IMR-90 (cell line): ENCODE measurements at regions not wholly inside any gene's neighbourhood (a gene's known extent, or its start where the extent isn't known, plus 50 kb on each side); places are given as distances from the start of the nearest gene placed in this dataset.

Source experiments
- ATAC-seq: fragments of 200-7000 bp; cut with Tn5 transposase; 2 replicates; pipeline ENCODE4 v1.9.1; 2020; ENCODE audit warnings: low read depth, mild to moderate bottlenecking, moderate library complexity
- BruUV-seq: library from RNA; stranded (reverse); fragments of 400-500 nt; replicated peaks from 2 replicates; lab custom pipeline; 2021; lab: Mats Ljungman, UMichigan
- CTCF ChIA-PET: fragments of 300-600 bp; formaldehyde crosslinking; extraction: SDS; loops from one replicate; lab custom pipeline; 2021; ENCODE audit warnings: antibody characterized with exemption; lab: Yijun Ruan, JAX
- POLR2A ChIA-PET: fragments of 300-600 bp; sonication (Branson Sonifier 250); formaldehyde crosslinking; loops from one replicate; lab custom pipeline; 2022; ENCODE audit warnings: antibody characterized with exemption; ENCODE audit not compliant: unreplicated experiment; lab: Charles Lee
- DNase-seq: peaks from one replicate; pipeline ENCODE4 v3.0.0; 2013
- H2AFZ ChIP-seq: replicated peaks from 2 replicates; pipeline ENCODE3; 2013; ENCODE audit warnings: low read length, mild to moderate bottlenecking; ENCODE audit not compliant: poor library complexity
- H2AK5ac ChIP-seq: 2 replicates; pipeline ENCODE4 v1.6.1; 2013; ENCODE audit warnings: low read depth, low read length, inconsistent platforms
- H2AK9ac ChIP-seq: replicated peaks from 2 replicates; pipeline ENCODE3; 2013; ENCODE audit warnings: mild to moderate bottlenecking, low read depth, low read length, moderate library complexity; ENCODE audit not compliant: poor library complexity
- H2BK120ac ChIP-seq: 2 replicates; pipeline ENCODE4 v1.6.1; 2013; ENCODE audit warnings: low read depth, low read length, inconsistent platforms
- H2BK15ac ChIP-seq: 3 replicates; pipeline ENCODE4 v1.6.1; 2013; ENCODE audit warnings: low read depth, low read length, inconsistent platforms
- H2BK20ac ChIP-seq: 2 replicates; pipeline ENCODE4 v1.6.1; 2013; ENCODE audit warnings: low read depth, mild to moderate bottlenecking, inconsistent platforms, low read length, moderate library complexity
- H2BK5ac ChIP-seq: 2 replicates; pipeline ENCODE4 v1.6.1; 2013; ENCODE audit warnings: mild to moderate bottlenecking, low read depth, low read length, inconsistent platforms; ENCODE audit not compliant: poor library complexity, severe bottlenecking
- H3K14ac ChIP-seq: replicated peaks from 2 replicates; pipeline ENCODE4 v1.6.1; 2013; ENCODE audit warnings: low read depth, low read length, inconsistent platforms
- H3K18ac ChIP-seq: 2 replicates; pipeline ENCODE4 v1.6.1; 2013; ENCODE audit warnings: low read depth, low read length, control low read depth
- H3K23ac ChIP-seq: 2 replicates; pipeline ENCODE4 v1.6.1; 2013; ENCODE audit warnings: low read depth, low read length, inconsistent platforms
- H3K27ac ChIP-seq: 2 replicates; pipeline ENCODE4 v1.5.1; 2013; ENCODE audit warnings: mild to moderate bottlenecking, control low read depth, low read length; ENCODE audit not compliant: insufficient read depth
- H3K27me3 ChIP-seq: 2 replicates; pipeline ENCODE4 v1.6.1; 2013; ENCODE audit warnings: low read length; ENCODE audit not compliant: control insufficient read depth, insufficient read depth
- H3K36me3 ChIP-seq: 2 replicates; pipeline ENCODE4 v1.6.1; 2013; ENCODE audit warnings: low read length, mixed read lengths; ENCODE audit not compliant: control insufficient read depth, insufficient read depth
- H3K4ac ChIP-seq: 2 replicates; pipeline ENCODE4 v1.6.1; 2013; ENCODE audit warnings: low read depth, low read length, inconsistent platforms
- H3K4me1 ChIP-seq: 2 replicates; pipeline ENCODE4 v1.6.1; 2013; ENCODE audit warnings: low read length, mixed read lengths; ENCODE audit not compliant: control insufficient read depth, insufficient read depth
- H3K4me2 ChIP-seq: 2 replicates; pipeline ENCODE4 v1.6.1; 2013; ENCODE audit warnings: low read depth, mild to moderate bottlenecking, control low read depth, low read length, moderate library complexity
- H3K4me3 ChIP-seq: 2 replicates; pipeline ENCODE4 v1.5.1; 2013; ENCODE audit warnings: low read depth, mild to moderate bottlenecking, control low read depth, low read length, moderate library complexity; ENCODE audit not compliant: insufficient read depth
- H3K56ac ChIP-seq: 2 replicates; pipeline ENCODE4 v1.6.1; 2013; ENCODE audit warnings: low read length, inconsistent platforms; ENCODE audit not compliant: insufficient read depth; ENCODE audit errors: extremely low read depth
- H3K79me1 ChIP-seq, 2 experiments: 2 replicates each; pipeline ENCODE4 v1.6.1; 2013; ENCODE audit warnings: low read length in 2 of 2, inconsistent platforms in 1 of 2, low read depth in 1 of 2
- H3K9ac ChIP-seq: 2 replicates; pipeline ENCODE4 v1.6.1; 2013; ENCODE audit warnings: low read depth, low read length, control low read depth
- H3K9me1 ChIP-seq: 2 replicates; pipeline ENCODE4 v1.6.1; 2013; ENCODE audit warnings: low read length, inconsistent platforms; ENCODE audit not compliant: insufficient read depth
- H3K9me3 ChIP-seq: 2 replicates; pipeline ENCODE4 v1.6.1; 2013; ENCODE audit warnings: low read length; ENCODE audit not compliant: control insufficient read depth, insufficient read depth
- H4K20me1 ChIP-seq: 2 replicates; pipeline ENCODE4 v1.6.1; 2013; ENCODE audit warnings: low read length, inconsistent platforms; ENCODE audit not compliant: insufficient read depth
- H4K5ac ChIP-seq: 2 replicates; pipeline ENCODE4 v1.6.1; 2013; ENCODE audit warnings: mild to moderate bottlenecking, low read depth, low read length, control low read depth
- H4K8ac ChIP-seq, 2 experiments: 2 replicates each; pipeline ENCODE4 v1.6.1; 2013; ENCODE audit warnings: low read depth in 2 of 2, low read length in 2 of 2, control low read depth in 1 of 2, inconsistent platforms in 1 of 2
- H4K91ac ChIP-seq: 2 replicates; pipeline ENCODE4 v1.6.1; 2013; ENCODE audit warnings: low read depth, low read length, inconsistent platforms; ENCODE audit not compliant: insufficient read depth
- BHLHE40 ChIP-seq: fragments of 150-350 bp; IDR thresholded peaks from 2 replicates; pipeline ENCODE4 v1.6.1; 2016; ENCODE audit warnings: mild to moderate bottlenecking, low read depth, low read length
- CEBPB ChIP-seq: IDR thresholded peaks from 2 replicates; pipeline ENCODE4 v1.6.1; 2012; ENCODE audit warnings: low read depth, low read length, improper control_type of control experiment
- CHD1 ChIP-seq: IDR thresholded peaks from 2 replicates; pipeline ENCODE4 v1.6.1; 2012; ENCODE audit warnings: low read depth, low read length, improper control_type of control experiment
- FOS ChIP-seq: fragments of 150-350 bp; IDR thresholded peaks from 2 replicates; pipeline ENCODE4 v1.6.1; 2016; ENCODE audit warnings: low read depth, low read length
- MAFK ChIP-seq: IDR thresholded peaks from 2 replicates; pipeline ENCODE4 v1.6.1; 2012; ENCODE audit warnings: low read depth, low read length, improper control_type of control experiment
- MAZ ChIP-seq: IDR thresholded peaks from 2 replicates; pipeline ENCODE4 v1.6.1; 2012; ENCODE audit warnings: low read depth, mild to moderate bottlenecking, low read length, improper control_type of control experiment, moderate library complexity, borderline replicate concordance
- MXI1 ChIP-seq: IDR thresholded peaks from 2 replicates; pipeline ENCODE4 v1.6.1; 2012; ENCODE audit warnings: low read depth, mild to moderate bottlenecking, low read length, moderate library complexity, borderline replicate concordance
- NFE2L2 ChIP-seq: fragments of 150-350 bp; IDR thresholded peaks from 2 replicates; pipeline ENCODE4 v1.6.1; 2016; ENCODE audit warnings: low read depth, mild to moderate bottlenecking, low read length
- POLR2A ChIP-seq: IDR thresholded peaks from 2 replicates; pipeline ENCODE4 v1.6.1; 2012; ENCODE audit warnings: mild to moderate bottlenecking, low read depth, low read length
- RAD21 ChIP-seq: IDR thresholded peaks from 2 replicates; pipeline ENCODE4 v1.6.1; 2012; ENCODE audit warnings: low read length, improper control_type of control experiment
- RCOR1 ChIP-seq: IDR thresholded peaks from 2 replicates; pipeline ENCODE4 v1.6.1; 2012; ENCODE audit warnings: mild to moderate bottlenecking, low read length, improper control_type of control experiment; ENCODE audit not compliant: insufficient replicate concordance
- RFX5 ChIP-seq: IDR thresholded peaks from 2 replicates; pipeline ENCODE4 v1.8.0; 2012; ENCODE audit warnings: low read depth, mild to moderate bottlenecking, low read length, moderate library complexity
- SMC3 ChIP-seq: fragments of 150-350 bp; IDR thresholded peaks from 2 replicates; pipeline ENCODE4 v1.6.1; 2016; ENCODE audit warnings: low read depth, mild to moderate bottlenecking, antibody characterized with exemption, low read length, moderate library complexity
- WGBS, 2 experiments: methylation state at CpG; one replicate each; pipeline versions ENCODE4 v1.1.5 to v1.1.7; 2013; ENCODE audit warnings: missing lambda C conversion rate in 2 of 2; ENCODE audit not compliant: insufficient read length in 1 of 2; ENCODE audit errors: extremely low coverage in 2 of 2; 5-methylcytosine and 5-hydroxymethylcytosine counted together
- dilution Hi-C: fragments of 300-500 bp; cut with HindIII; formaldehyde crosslinking; loops from one replicate; pipeline ENCODE4 v1.14.3; 2018; ENCODE audit warnings: low sequenced_read_pairs; ENCODE audit not compliant: unreplicated experiment
- in situ Hi-C: fragments of 300-500 bp; cut with MboI; formaldehyde crosslinking; loops from 3 replicates; pipeline ENCODE4 v1.14.3; 2019; ENCODE audit warnings: low sequenced_read_pairs, inconsistent platforms, mixed read lengths
- intact Hi-C: fragments of 100-400 bp; cut with micrococcal nuclease; formaldehyde crosslinking; loops from 2 replicates; pipeline ENCODE4 v1.10.0; 2022
- TF ChIP-seq, protein P1 (sequence below): conservative IDR thresholded peaks from 2 replicates; pipeline ENCODE4 v1.5.1; 2012; ENCODE audit warnings: mild to moderate bottlenecking, low read depth, low read length, improper control_type of control experiment
- TF ChIP-seq, protein P2 (sequence below): fragments of 150-350 bp; IDR thresholded peaks from 2 replicates; pipeline ENCODE4 v1.6.1; 2016; ENCODE audit warnings: low read depth, mild to moderate bottlenecking, low read length, moderate library complexity, borderline replicate concordance
- TF ChIP-seq, protein P3 (sequence below): fragments of 150-350 bp; IDR thresholded peaks from 2 replicates; pipeline ENCODE4 v1.6.1; 2017; ENCODE audit warnings: mild to moderate bottlenecking, antibody characterized with exemption, low read length, low read depth

DNA sequence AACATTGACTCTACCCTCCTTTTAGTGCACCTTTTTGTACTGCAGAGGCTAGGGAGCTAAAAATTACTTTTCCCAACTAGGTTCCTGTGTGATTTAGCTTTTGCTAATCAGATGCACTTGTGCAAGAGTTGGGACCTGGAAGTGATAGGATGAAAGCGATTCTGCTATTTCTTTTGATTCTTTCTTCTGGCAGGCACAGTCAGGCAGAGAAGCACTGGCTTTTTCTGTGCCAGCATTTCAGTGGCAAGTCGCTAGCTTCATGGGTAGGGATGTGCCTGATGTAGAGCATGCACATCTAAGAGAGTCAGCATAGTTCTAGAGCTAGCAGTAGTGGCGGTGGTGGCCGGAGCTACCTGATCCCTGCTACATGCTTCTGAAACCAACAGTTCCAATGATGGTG lies 89.8 kb downstream of the MDH1 start:
- Histone ChIP-seq H3K14ac (no peak overlapping the region), H3K79me1 (no peaks in the 10 kb centered on the region), H3K36me3 (no peaks in the 10 kb centered on the region), H2BK5ac (no peak overlapping the region), H4K8ac (no peak overlapping the region), H3K4me2 (no peak overlapping the region), H3K27me3 (no peaks in the 10 kb centered on the region; the same call in none of the 2 replicates), H2BK15ac (no peak overlapping the region), H2BK20ac (no peak overlapping the region), H2AK5ac (no peak overlapping the region), H3K18ac (no peak overlapping the region), H3K9ac (no peak overlapping the region), H4K20me1 (no peaks in the 10 kb centered on the region), H3K9me3 (no peaks in the 10 kb centered on the region), H3K23ac (no peak overlapping the region), H4K91ac (no peak overlapping the region), H3K4me1 (no peaks in the 10 kb centered on the region; the same call in 1 of the 2 replicates), H3K56ac (no peak overlapping the region), H3K9me1 (no peaks in the 10 kb centered on the region), H4K5ac (no peak overlapping the region), H3K4ac (no peak overlapping the region), H2BK120ac (no peak overlapping the region), H3K4me3 (no peak overlapping the region), H2AK9ac (no peak overlapping the region), H2AFZ (no peak overlapping the region), H3K27ac (no peak overlapping the region)
- TF ChIP-seq SMC3, result no peak
- TF ChIP-seq, protein P1, sequence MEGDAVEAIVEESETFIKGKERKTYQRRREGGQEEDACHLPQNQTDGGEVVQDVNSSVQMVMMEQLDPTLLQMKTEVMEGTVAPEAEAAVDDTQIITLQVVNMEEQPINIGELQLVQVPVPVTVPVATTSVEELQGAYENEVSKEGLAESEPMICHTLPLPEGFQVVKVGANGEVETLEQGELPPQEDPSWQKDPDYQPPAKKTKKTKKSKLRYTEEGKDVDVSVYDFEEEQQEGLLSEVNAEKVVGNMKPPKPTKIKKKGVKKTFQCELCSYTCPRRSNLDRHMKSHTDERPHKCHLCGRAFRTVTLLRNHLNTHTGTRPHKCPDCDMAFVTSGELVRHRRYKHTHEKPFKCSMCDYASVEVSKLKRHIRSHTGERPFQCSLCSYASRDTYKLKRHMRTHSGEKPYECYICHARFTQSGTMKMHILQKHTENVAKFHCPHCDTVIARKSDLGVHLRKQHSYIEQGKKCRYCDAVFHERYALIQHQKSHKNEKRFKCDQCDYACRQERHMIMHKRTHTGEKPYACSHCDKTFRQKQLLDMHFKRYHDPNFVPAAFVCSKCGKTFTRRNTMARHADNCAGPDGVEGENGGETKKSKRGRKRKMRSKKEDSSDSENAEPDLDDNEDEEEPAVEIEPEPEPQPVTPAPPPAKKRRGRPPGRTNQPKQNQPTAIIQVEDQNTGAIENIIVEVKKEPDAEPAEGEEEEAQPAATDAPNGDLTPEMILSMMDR, result no peak
- no peak for TF ChIP-seq RCOR1
- no peak for TF ChIP-seq POLR2A
- TF ChIP-seq CHD1, result no peak
- TF ChIP-seq MAFK, result no peak
- TF ChIP-seq CEBPB, result no peak
- no peak for TF ChIP-seq BHLHE40
- TF ChIP-seq FOS, result no peak
- TF ChIP-seq NFE2L2, result no peak
- TF ChIP-seq RFX5, result no peak
- TF ChIP-seq MXI1, result no peak
- no peak for TF ChIP-seq RAD21
- TF ChIP-seq, protein P2, sequence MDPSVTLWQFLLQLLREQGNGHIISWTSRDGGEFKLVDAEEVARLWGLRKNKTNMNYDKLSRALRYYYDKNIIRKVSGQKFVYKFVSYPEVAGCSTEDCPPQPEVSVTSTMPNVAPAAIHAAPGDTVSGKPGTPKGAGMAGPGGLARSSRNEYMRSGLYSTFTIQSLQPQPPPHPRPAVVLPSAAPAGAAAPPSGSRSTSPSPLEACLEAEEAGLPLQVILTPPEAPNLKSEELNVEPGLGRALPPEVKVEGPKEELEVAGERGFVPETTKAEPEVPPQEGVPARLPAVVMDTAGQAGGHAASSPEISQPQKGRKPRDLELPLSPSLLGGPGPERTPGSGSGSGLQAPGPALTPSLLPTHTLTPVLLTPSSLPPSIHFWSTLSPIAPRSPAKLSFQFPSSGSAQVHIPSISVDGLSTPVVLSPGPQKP, result no peak
- TF ChIP-seq, protein P3, sequence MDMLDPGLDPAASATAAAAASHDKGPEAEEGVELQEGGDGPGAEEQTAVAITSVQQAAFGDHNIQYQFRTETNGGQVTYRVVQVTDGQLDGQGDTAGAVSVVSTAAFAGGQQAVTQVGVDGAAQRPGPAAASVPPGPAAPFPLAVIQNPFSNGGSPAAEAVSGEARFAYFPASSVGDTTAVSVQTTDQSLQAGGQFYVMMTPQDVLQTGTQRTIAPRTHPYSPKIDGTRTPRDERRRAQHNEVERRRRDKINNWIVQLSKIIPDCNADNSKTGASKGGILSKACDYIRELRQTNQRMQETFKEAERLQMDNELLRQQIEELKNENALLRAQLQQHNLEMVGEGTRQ, result no peak
- TF ChIP-seq MAZ, result no peak
- dilution Hi-C loops, result loop anchor here (25.0 kb wide), 1 partner anchor 184 kb away; no protein-coding TSS in a partner anchor
- BruUV-seq, result no TSS peak
- CTCF ChIA-PET, result no interaction called here
- in situ Hi-C loops, result no loop called here
- 90% methylated on average over 1 of the region's 4 CpGs; no CpG with 5 or more reads in 1 of the 2 experiments for WGBS, 2 experiments
- POLR2A ChIA-PET, result no interaction called here
- ATAC-seq, result no peak
- intact Hi-C loops, result no loop called here
- no peak for DNase-seq
